ENCODE measurements at regions not wholly inside any gene's neighbourhood (a gene's known extent, or its start where the extent isn't known, plus 50 kb on each side); places are given as distances from the start of the nearest gene placed in this dataset.

DNA sequence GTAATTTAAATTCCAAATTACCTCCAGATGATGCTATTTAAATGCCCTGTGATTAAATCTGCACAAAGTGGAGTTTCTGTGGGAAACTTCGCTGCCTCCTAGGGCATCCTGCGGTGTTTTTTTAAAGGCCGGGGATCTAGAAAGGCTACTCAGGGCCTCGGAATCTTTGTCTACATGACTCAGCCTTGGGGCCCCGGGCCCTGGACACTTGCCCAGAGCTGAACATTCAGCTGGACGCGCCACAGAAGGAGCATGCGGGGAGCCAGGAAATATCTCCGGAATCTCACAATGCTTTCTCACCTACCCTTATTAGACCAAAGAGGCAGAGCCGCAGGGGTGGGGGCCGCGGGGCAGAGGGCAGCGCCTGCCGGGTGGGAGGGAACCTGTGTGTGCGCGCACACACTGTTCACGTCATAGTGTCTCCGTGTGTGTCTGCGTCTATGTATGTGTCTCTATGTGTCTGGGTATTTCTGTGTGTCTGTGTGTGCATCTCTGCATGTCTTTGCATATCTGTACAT is 145.5 kb upstream of the TPM1 start:
- TF ChIP-seq POLR2AphosphoS5 (IDR thresholded peaks at IDR 0.05; ENCODE audit: low read depth, low read length) (no peak), POLR2A (IDR thresholded peaks at IDR 0.05; ENCODE audit: low read depth, low read length) (no peak), SPI1 (IDR thresholded peaks at IDR 0.05; ENCODE audit: low read depth, low read length) (no peak), PAX5 (IDR thresholded peaks at IDR 0.05; ENCODE audit: insufficient read depth, low read length, severe bottlenecking) (no peak), TAF1 (IDR thresholded peaks at IDR 0.05; ENCODE audit: low read depth, low read length) (no peak)
